DND-41 (cell line): ENCODE measurements at regions not wholly inside any gene's neighbourhood (a gene's known extent, or its start where the extent isn't known, plus 50 kb on each side); places are given as distances from the start of the nearest gene placed in this dataset.

Source experiments
- EZH2 ChIP-seq: IDR thresholded peaks from 3 replicates; pipeline ENCODE4 v1.6.1; 2012; ENCODE audit warnings: borderline replicate concordance, low read depth, mild to moderate bottlenecking, moderate library complexity, low read length, inconsistent platforms; ENCODE audit not compliant: severe bottlenecking
- TF ChIP-seq, protein P1 (sequence below): IDR thresholded peaks from 2 replicates; pipeline ENCODE4 v1.5.1; 2012; ENCODE audit warnings: borderline replicate concordance, low read length, moderate library complexity, mild to moderate bottlenecking; ENCODE audit not compliant: poor library complexity, severe bottlenecking; ENCODE audit errors: extremely low read depth

DNA sequence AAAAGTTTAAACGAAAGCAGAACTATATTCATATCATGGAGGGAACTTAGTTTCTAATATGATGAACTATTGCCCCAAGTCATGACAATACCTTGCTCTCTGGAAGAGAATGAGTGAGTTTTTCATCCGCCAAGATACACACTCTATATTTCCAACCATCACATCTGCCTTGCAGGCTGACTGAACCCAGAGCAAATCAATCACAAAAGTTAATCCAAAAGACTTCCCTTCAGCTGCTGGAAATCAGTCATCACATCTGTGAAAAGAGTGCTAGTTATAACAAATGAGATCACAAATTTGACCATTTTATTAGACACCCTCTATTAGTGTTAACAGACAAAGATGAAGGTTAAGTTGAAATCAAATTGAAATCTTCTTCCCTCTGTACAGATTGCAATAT is 261.7 kb upstream of the PRKCQ start:
- TF ChIP-seq, protein P1, sequence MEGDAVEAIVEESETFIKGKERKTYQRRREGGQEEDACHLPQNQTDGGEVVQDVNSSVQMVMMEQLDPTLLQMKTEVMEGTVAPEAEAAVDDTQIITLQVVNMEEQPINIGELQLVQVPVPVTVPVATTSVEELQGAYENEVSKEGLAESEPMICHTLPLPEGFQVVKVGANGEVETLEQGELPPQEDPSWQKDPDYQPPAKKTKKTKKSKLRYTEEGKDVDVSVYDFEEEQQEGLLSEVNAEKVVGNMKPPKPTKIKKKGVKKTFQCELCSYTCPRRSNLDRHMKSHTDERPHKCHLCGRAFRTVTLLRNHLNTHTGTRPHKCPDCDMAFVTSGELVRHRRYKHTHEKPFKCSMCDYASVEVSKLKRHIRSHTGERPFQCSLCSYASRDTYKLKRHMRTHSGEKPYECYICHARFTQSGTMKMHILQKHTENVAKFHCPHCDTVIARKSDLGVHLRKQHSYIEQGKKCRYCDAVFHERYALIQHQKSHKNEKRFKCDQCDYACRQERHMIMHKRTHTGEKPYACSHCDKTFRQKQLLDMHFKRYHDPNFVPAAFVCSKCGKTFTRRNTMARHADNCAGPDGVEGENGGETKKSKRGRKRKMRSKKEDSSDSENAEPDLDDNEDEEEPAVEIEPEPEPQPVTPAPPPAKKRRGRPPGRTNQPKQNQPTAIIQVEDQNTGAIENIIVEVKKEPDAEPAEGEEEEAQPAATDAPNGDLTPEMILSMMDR, result no peak
- TF ChIP-seq EZH2, result no peak
